ENCODE measurements at regions not wholly inside any gene's neighbourhood (a gene's known extent, or its start where the extent isn't known, plus 50 kb on each side); places are given as distances from the start of the nearest gene placed in this dataset.

GRCh38 chr17:71111460-71111859 is 942.1 kb downstream of the KCNJ2 start:
- TF ChIP-seq CTCF (IDR thresholded peaks at IDR 0.05): no peak
- intact Hi-C loops (cut with micrococcal nuclease): no loop called here
- ChIA-PET POLR2A (no interaction called here), CTCF (no interaction called here)
- Mint-ChIP-seq H3K9me3 (peaks cover 9% of the 10 kb centered on the region), H3K4me3 (no peak overlapping the region), H3K36me3 (ENCODE audit: low read depth) (no peaks in the 10 kb centered on the region), H3K27ac (no peak overlapping the region), H3K27me3 (no peaks in the 10 kb centered on the region), H3K4me1 (ENCODE audit: low read depth) (no peaks in the 10 kb centered on the region)
- no peak for ATAC-seq
- no peak for DNase-seq

DNA sequence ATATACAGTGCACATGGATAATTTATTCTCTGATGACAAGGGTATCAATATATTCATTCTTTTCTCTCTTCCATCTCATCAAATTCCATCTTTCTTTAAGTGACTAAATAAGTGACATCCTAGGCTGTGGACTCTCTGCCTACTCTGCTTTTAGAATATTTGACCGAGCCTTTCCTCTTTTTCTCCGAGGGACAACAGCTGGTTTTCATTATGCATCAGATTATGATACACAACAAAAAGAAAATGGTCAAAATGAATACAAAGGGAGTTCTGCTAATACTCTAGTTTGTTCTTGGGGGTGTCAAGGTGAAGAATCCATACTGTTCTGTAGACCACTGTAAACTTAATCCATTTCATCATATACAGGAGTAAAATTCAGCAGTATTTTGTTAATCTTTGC is 942.6 kb downstream of the KCNJ2 start:
- ChIA-PET POLR2A (no interaction called here), CTCF (no interaction called here)
- Mint-ChIP-seq H3K4me1 (ENCODE audit: low read depth) (no peaks in the 10 kb centered on the region), H3K36me3 (ENCODE audit: low read depth) (no peaks in the 10 kb centered on the region), H3K27ac (no peak overlapping the region), H3K4me3 (no peak overlapping the region), H3K9me3 (peaks cover 9% of the 10 kb centered on the region), H3K27me3 (no peaks in the 10 kb centered on the region)
- ATAC-seq: no peak
- intact Hi-C loops (cut with micrococcal nuclease): no loop called here
- TF ChIP-seq CTCF (IDR thresholded peaks at IDR 0.05): no peak
- no peak for DNase-seq

- no peak for ATAC-seq
- peaks cover 8% of the 10 kb centered on the region for H3K9me3 Mint-ChIP-seq
- POLR2A ChIA-PET: no interaction called here
- CTCF ChIA-PET: no interaction called here
- TF ChIP-seq CTCF (IDR thresholded peaks at IDR 0.05): no peak
- intact Hi-C loops (cut with micrococcal nuclease): no loop called here
- H3K36me3 Mint-ChIP-seq (ENCODE audit: low read depth): no peaks in the 10 kb centered on the region
- no peaks in the 10 kb centered on the region for H3K27me3 Mint-ChIP-seq
- H3K4me3 Mint-ChIP-seq: no peak overlapping the region
- no peak overlapping the region for H3K27ac Mint-ChIP-seq
- no peak for DNase-seq
- H3K4me1 Mint-ChIP-seq (ENCODE audit: low read depth): no peaks in the 10 kb centered on the region
Measured at GRCh38 chr17:71113347-71113746, 944.0 kb downstream of the KCNJ2 start.

- CTCF ChIA-PET: no interaction called here
- TF ChIP-seq CTCF (IDR thresholded peaks at IDR 0.05): no peak
- Mint-ChIP-seq H3K36me3 (ENCODE audit: low read depth) (no peaks in the 10 kb centered on the region), H3K27me3 (no peaks in the 10 kb centered on the region), H3K4me1 (ENCODE audit: low read depth) (no peaks in the 10 kb centered on the region), H3K27ac (no peak overlapping the region), H3K9me3 (peaks cover 9% of the 10 kb centered on the region), H3K4me3 (no peak overlapping the region)
- DNase-seq (no peak), ATAC-seq (no peak)
- POLR2A ChIA-PET: no interaction called here
- intact Hi-C loops (cut with micrococcal nuclease): no loop called here
Measured at GRCh38 chr17:71114911-71115668, 945.8 kb downstream of the KCNJ2 start.

DNA sequence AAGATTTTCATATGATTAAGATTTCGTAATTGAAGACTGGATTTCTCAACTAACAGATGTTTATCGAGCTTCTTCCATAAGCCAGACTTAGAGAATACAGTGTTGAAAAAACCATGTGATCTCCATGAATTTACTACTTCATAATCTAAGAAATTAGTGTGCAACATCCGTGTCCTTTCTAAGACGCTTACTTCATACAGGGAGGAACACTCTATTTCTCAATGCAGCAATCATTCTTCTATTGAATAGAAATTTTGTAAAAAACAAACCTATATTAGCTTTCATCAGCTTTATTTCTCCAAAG is 946.3 kb downstream of the KCNJ2 start:
- Mint-ChIP-seq H3K27ac (no peak overlapping the region), H3K27me3 (no peaks in the 10 kb centered on the region), H3K4me3 (no peak overlapping the region), H3K36me3 (ENCODE audit: low read depth) (no peaks in the 10 kb centered on the region), H3K4me1 (ENCODE audit: low read depth) (no peaks in the 10 kb centered on the region), H3K9me3 (peaks cover 9% of the 10 kb centered on the region)
- TF ChIP-seq CTCF (IDR thresholded peaks at IDR 0.05): no peak
- ChIA-PET CTCF (no interaction called here), POLR2A (no interaction called here)
- ATAC-seq: no peak
- DNase-seq: no peak
- intact Hi-C loops (cut with micrococcal nuclease): no loop called here

Measured in activated CD8-positive, alpha-beta T cell treated with anti-CD3 and anti-CD28 coated beads for 36 hours (primary cell).